CD14-positive monocyte (primary cell): ENCODE measurements at regions not wholly inside any gene's neighbourhood (a gene's known extent, or its start where the extent isn't known, plus 50 kb on each side); places are given as distances from the start of the nearest gene placed in this dataset.
A peak's percentile ranks its signal among the peaks of the same experiment; 100 is the strongest.

Experiments used
- DNase-seq, 3 donors: peaks; one replicate each; pipeline ENCODE4 v3.0.0-alpha.2; 2011 to 2022
- H2AFZ ChIP-seq: 2 replicates; pipeline ENCODE4 v1.6.0; 2012; ENCODE audit warnings: mild to moderate bottlenecking, low read depth, low read length, inconsistent platforms; ENCODE audit not compliant: insufficient read depth, poor library complexity, severe bottlenecking
- H3K27ac ChIP-seq, 2 donors: 1 replicate in 1 of 2; 2 replicates in 1 of 2; pipeline ENCODE4 v1.5.1; 2012 to 2013; ENCODE audit warnings: low read length in 2 of 2, control low read depth in 1 of 2, inconsistent platforms in 1 of 2, low read depth in 1 of 2, mild to moderate bottlenecking in 1 of 2
- H3K27me3 ChIP-seq, 2 donors: one replicate each; pipeline versions ENCODE4 v1.6.0 to v1.6.1; 2011 to 2013; ENCODE audit warnings: low read length in 2 of 2; ENCODE audit not compliant: control insufficient read depth in 2 of 2, insufficient read depth in 2 of 2
- H3K36me3 ChIP-seq, 2 donors: replicated peaks in 1 of 2; 1 replicate in 1 of 2; 2 replicates in 1 of 2; pipeline versions ENCODE4 v1.5.1 to v1.6.1; 2012 to 2013; ENCODE audit warnings: low read length in 2 of 2, control low read depth in 1 of 2, inconsistent platforms in 1 of 2, mild to moderate bottlenecking in 1 of 2; ENCODE audit not compliant: insufficient read depth in 2 of 2, control insufficient read depth in 1 of 2
- H3K4me1 ChIP-seq, 2 donors: 1 replicate in 1 of 2; 2 replicates in 1 of 2; pipeline versions ENCODE4 v1.5.1 to v1.6.1; 2012 to 2013; ENCODE audit warnings: low read length in 2 of 2, control low read depth in 1 of 2, inconsistent platforms in 1 of 2, mild to moderate bottlenecking in 1 of 2, moderate library complexity in 1 of 2; ENCODE audit not compliant: insufficient read depth in 2 of 2, control insufficient read depth in 1 of 2
- H3K4me2 ChIP-seq: replicated peaks from 2 replicates; pipeline ENCODE3; 2012; ENCODE audit warnings: low read length, moderate library complexity, mild to moderate bottlenecking; ENCODE audit not compliant: poor library complexity, severe bottlenecking; ENCODE audit errors: extremely low read depth
- H3K4me3 ChIP-seq, 3 experiments: fragments of 200-600 bp in 1 of 3; sonication (generic) in 1 of 3; replicated peaks in 1 of 3; 1 replicate in 2 of 3; 2 replicates in 1 of 3; pipeline ENCODE4 v1.5.1; 2011 to 2013; ENCODE audit warnings: low read length in 3 of 3, mild to moderate bottlenecking in 3 of 3, control low read depth in 2 of 3, low read depth in 2 of 3, inconsistent platforms in 1 of 3, moderate library complexity in 1 of 3
- H3K79me2 ChIP-seq: 2 replicates; pipeline ENCODE4 v1.6.0; 2012; ENCODE audit warnings: mild to moderate bottlenecking, control low read depth, inconsistent platforms, low read length, moderate library complexity; ENCODE audit not compliant: insufficient read depth
- H3K9ac ChIP-seq: 2 replicates; pipeline ENCODE4 v1.6.0; 2017; ENCODE audit warnings: low read length, mild to moderate bottlenecking; ENCODE audit not compliant: insufficient read depth, poor library complexity, severe bottlenecking
- H3K9me3 ChIP-seq, 2 donors: replicated peaks in 1 of 2; 1 replicate in 1 of 2; 2 replicates in 1 of 2; pipeline versions ENCODE4 v1.5.1 to v1.6.1; 2012 to 2013; ENCODE audit warnings: low read length in 2 of 2, control low read depth in 1 of 2; ENCODE audit not compliant: control insufficient read depth in 1 of 2, insufficient read depth in 1 of 2
- H4K20me1 ChIP-seq: 2 replicates; pipeline ENCODE4 v1.6.0; 2012; ENCODE audit warnings: mild to moderate bottlenecking, low read length, control low read depth, moderate library complexity; ENCODE audit not compliant: insufficient read depth
- H3K27ac Mint-ChIP-seq, 7 donors: one replicate each; pipeline ENCODE4 v1.8.0; 2020; ENCODE audit warnings: mild to moderate bottlenecking in 7 of 7, mixed read lengths in 7 of 7, moderate library complexity in 6 of 7, inconsistent platforms in 2 of 7
- H3K27me3 Mint-ChIP-seq, 3 donors: one replicate each; pipeline ENCODE4 v1.8.0; 2021 to 2022; ENCODE audit warnings: low read depth in 3 of 3, mild to moderate bottlenecking in 3 of 3, mixed read lengths in 3 of 3, moderate library complexity in 3 of 3, inconsistent platforms in 1 of 3
- H3K36me3 Mint-ChIP-seq, 2 donors: one replicate each; pipeline ENCODE4 v1.8.0; 2020; ENCODE audit warnings: mixed read lengths in 2 of 2, inconsistent platforms in 1 of 2, mild to moderate bottlenecking in 1 of 2
- H3K4me1 Mint-ChIP-seq: one replicate; pipeline ENCODE4 v1.8.0; 2020; ENCODE audit warnings: mild to moderate bottlenecking, mixed read lengths
- H3K4me3 Mint-ChIP-seq, 2 donors: one replicate each; pipeline ENCODE4 v1.8.0; 2020; ENCODE audit warnings: mild to moderate bottlenecking in 2 of 2, mixed read lengths in 2 of 2, moderate library complexity in 1 of 2
- H3K9me3 Mint-ChIP-seq, 7 donors: one replicate each; pipeline ENCODE4 v1.8.0; 2020 to 2022; ENCODE audit warnings: mixed read lengths in 7 of 7, mild to moderate bottlenecking in 6 of 7, moderate library complexity in 6 of 7, inconsistent platforms in 2 of 7
- WGBS: methylation state at CpG from one replicate; pipeline ENCODE4 v1.1.5; 2013; ENCODE audit warnings: missing lambda C conversion rate; ENCODE audit not compliant: insufficient coverage; 5-methylcytosine and 5-hydroxymethylcytosine counted together
- intact Hi-C, 2 donors: fragments of 100-400 bp; cut with micrococcal nuclease; formaldehyde crosslinking; loops; one replicate each; pipeline versions ENCODE4 v1.15.0 to v1.15.1; 2023
- TF ChIP-seq, protein P1 (sequence below): fragments of 200-600 bp; IDR thresholded peaks from one replicate; pipeline ENCODE4 v1.8.0; 2022; ENCODE audit warnings: antibody characterized with exemption, mild to moderate bottlenecking

DNA sequence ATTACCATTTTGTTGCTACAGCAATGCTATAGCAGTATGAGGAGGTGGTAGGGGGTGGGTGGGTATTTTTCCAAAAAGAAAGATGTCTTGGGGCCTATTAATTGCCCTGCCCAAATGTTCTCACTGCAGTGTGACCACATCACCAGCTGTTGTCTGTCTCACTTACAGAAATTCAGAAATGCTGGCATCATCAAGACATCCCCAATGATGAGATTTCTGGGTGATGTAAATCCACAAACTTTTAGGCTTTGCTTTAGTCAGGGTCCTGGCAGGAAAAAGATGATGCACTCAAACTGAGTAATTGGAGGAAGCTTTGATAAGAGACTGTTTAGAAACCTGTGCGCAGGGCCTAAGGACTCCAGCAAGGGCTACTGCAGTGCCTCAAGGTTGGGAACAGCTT lies 56.2 kb upstream of the OPN4 start:
- Histone ChIP-seq H3K9ac (no peak overlapping the region), H3K4me2 (no peak overlapping the region), H3K79me2 (no peaks in the 10 kb centered on the region), H2AFZ (no peak overlapping the region), H3K4me3 (no peak overlapping the region), H3K9me3 (no peaks in the 10 kb centered on the region), H3K27me3 (no peaks in the 10 kb centered on the region), H3K36me3 (no peaks in the 10 kb centered on the region), H3K27ac (no peak overlapping the region), H3K4me1 (peaks cover 0 to 3% of the 10 kb centered on the region in 2 donors), H4K20me1 (no peaks in the 10 kb centered on the region)
- Mint-ChIP-seq H3K9me3 (peaks cover 0 to 3% (median 0%) of the 10 kb centered on the region in 7 donors), H3K4me1 (peaks cover 9% of the 10 kb centered on the region), H3K27me3 (peaks cover 5 to 8% (median 6%) of the 10 kb centered on the region in 3 donors), H3K36me3 (no peaks in the 10 kb centered on the region), H3K4me3 (no peak overlapping the region), H3K27ac (peak overlapping the region in 1 of 7 donors; percentile 64)
- 100% methylated on average over 1 of the region's 1 CpG for WGBS
- no peak for DNase-seq
- intact Hi-C loops, result no loop called here
- TF ChIP-seq, protein P1, sequence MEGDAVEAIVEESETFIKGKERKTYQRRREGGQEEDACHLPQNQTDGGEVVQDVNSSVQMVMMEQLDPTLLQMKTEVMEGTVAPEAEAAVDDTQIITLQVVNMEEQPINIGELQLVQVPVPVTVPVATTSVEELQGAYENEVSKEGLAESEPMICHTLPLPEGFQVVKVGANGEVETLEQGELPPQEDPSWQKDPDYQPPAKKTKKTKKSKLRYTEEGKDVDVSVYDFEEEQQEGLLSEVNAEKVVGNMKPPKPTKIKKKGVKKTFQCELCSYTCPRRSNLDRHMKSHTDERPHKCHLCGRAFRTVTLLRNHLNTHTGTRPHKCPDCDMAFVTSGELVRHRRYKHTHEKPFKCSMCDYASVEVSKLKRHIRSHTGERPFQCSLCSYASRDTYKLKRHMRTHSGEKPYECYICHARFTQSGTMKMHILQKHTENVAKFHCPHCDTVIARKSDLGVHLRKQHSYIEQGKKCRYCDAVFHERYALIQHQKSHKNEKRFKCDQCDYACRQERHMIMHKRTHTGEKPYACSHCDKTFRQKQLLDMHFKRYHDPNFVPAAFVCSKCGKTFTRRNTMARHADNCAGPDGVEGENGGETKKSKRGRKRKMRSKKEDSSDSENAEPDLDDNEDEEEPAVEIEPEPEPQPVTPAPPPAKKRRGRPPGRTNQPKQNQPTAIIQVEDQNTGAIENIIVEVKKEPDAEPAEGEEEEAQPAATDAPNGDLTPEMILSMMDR, result no peak

DNA sequence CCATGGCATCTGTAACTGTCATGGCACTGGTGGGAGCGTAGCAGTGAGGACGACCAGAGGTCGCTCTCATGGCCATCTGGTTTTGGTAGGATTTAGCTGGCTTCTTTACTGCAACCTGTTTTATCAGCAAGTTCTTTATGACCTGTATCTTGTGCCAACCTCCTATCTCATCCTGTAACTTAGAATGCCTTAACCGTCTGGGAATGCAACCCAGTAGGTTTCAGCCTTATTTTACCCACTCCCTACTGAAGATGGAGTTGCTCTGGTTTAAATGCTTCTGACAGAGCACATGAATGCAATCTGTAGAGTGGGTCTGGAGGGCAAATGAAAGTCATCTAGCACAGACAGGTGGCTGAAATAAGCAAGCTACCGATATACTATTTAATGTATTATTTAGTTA lies 55.3 kb upstream of the OPN4 start:
- Mint-ChIP-seq H3K27me3 (peaks cover 3 to 6% (median 5%) of the 10 kb centered on the region in 3 donors), H3K9me3 (peaks cover 0 to 3% (median 0%) of the 10 kb centered on the region in 7 donors), H3K4me3 (no peak overlapping the region), H3K4me1 (peaks cover 6% of the 10 kb centered on the region), H3K36me3 (no peaks in the 10 kb centered on the region), H3K27ac (no peak overlapping the region)
- no peak overlapping the region for H3K4me2 ChIP-seq
- no peak overlapping the region for H2AFZ ChIP-seq
- TF ChIP-seq, protein P1, result no peak
- H3K9me3 ChIP-seq, result no peaks in the 10 kb centered on the region
- H4K20me1 ChIP-seq, result no peaks in the 10 kb centered on the region
- DNase-seq, result no peak
- no peaks in the 10 kb centered on the region for H3K79me2 ChIP-seq
- intact Hi-C loops, result no loop called here
- no peaks in the 10 kb centered on the region for H3K36me3 ChIP-seq
- peaks cover 0 to 3% of the 10 kb centered on the region in 2 donors for H3K4me1 ChIP-seq
- H3K27me3 ChIP-seq, result no peaks in the 10 kb centered on the region
- WGBS, result 90% methylated on average over 2 of the region's 5 CpGs
- no peak overlapping the region for H3K9ac ChIP-seq
- H3K4me3 ChIP-seq, result no peak overlapping the region
- no peak overlapping the region for H3K27ac ChIP-seq
